HFFc6 (cell line): ENCODE measurements at regions not wholly inside any gene's neighbourhood (a gene's known extent, or its start where the extent isn't known, plus 50 kb on each side); places are given as distances from the start of the nearest gene placed in this dataset.

Experiments
- DNase-seq: peaks from one replicate; pipeline ENCODE4 v3.0.0-alpha.2; 2018
- H3K27ac Mint-ChIP-seq: 2 replicates; pipeline ENCODE4 v1.8.0; 2020; ENCODE audit warnings: mild to moderate bottlenecking, mixed read lengths
- H3K27me3 Mint-ChIP-seq: 2 replicates; pipeline ENCODE4 v1.8.0; 2021; ENCODE audit warnings: mild to moderate bottlenecking, moderate library complexity, mixed read lengths; ENCODE audit not compliant: insufficient read depth
- H3K36me3 Mint-ChIP-seq: 2 replicates; pipeline ENCODE4 v1.8.0; 2021; ENCODE audit warnings: low read depth, mixed read lengths
- H3K4me1 Mint-ChIP-seq: 2 replicates; pipeline ENCODE4 v1.8.0; 2020; ENCODE audit warnings: low read depth, mixed read lengths
- H3K4me3 Mint-ChIP-seq: 2 replicates; pipeline ENCODE4 v1.8.0; 2020; ENCODE audit warnings: mild to moderate bottlenecking, moderate library complexity, mixed read lengths
- H3K9me3 Mint-ChIP-seq: 2 replicates; pipeline ENCODE4 v1.8.0; 2020; ENCODE audit warnings: mild to moderate bottlenecking, mixed read lengths
- CTCF ChIP-seq: fragments of 200-600 bp; sonication (generic); IDR thresholded peaks from 2 replicates; pipeline ENCODE4 v1.5.0; 2021; ENCODE audit warnings: antibody characterized with exemption, mild to moderate bottlenecking

DNA sequence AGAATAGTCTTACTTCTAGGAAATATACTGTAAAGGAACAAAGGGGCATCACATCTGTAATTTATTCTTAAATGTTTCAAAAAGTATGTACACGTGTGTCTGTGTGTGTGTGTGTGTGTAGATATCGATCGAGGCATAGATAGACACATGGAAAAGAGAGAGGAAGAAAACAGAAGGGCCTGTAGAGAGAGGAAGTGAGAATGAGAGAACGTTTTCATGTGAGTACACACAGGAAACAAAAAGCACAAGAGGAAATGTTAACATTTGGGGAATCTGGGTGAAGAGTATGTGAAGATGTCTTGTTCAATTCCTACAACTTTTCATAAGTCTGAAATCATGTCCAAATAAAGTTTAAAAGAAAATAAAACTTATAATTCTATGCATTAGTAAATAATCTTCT, 286.5 kb upstream of the SORCS1 start:
- Mint-ChIP-seq H3K9me3 (peaks cover 11% of the 10 kb centered on the region), H3K27me3 (no peaks in the 10 kb centered on the region), H3K4me1 (no peaks in the 10 kb centered on the region), H3K4me3 (no peak overlapping the region), H3K27ac (no peak overlapping the region), H3K36me3 (no peaks in the 10 kb centered on the region)
- DNase-seq, result no peak
- no peak for TF ChIP-seq CTCF

GRCh38 chr10:107450056-107450455, 285.6 kb upstream of the SORCS1 start:
- Mint-ChIP-seq H3K9me3 (peaks cover 19% of the 10 kb centered on the region), H3K27ac (no peak overlapping the region), H3K4me3 (no peak overlapping the region), H3K36me3 (no peaks in the 10 kb centered on the region), H3K27me3 (no peaks in the 10 kb centered on the region), H3K4me1 (no peaks in the 10 kb centered on the region)
- DNase-seq, result no peak
- no peak for TF ChIP-seq CTCF

DNA sequence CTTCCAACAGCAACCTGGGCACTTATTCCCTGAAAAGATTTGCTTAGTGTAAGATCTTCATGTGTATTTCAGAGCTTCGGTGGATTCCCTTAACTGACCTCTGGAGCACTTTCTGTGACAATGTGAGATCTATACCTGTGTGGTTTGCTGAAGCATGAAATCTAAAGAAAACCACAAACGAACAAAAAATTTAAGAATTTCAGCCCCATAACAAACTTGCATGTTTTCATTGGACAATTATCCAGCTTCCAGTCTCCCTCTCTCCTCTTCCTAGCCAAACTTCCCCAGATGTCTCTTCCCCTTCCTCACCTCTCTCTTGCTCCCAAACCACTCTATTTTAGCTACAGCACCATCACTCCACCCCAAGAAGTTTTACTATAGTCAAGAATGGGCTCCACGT, 279.9 kb upstream of the SORCS1 start:
- Mint-ChIP-seq H3K36me3 (no peaks in the 10 kb centered on the region), H3K27me3 (no peaks in the 10 kb centered on the region), H3K4me3 (no peak overlapping the region), H3K4me1 (no peaks in the 10 kb centered on the region), H3K27ac (no peak overlapping the region), H3K9me3 (peaks cover 34% of the 10 kb centered on the region)
- DNase-seq, result no peak
- TF ChIP-seq CTCF, result no peak

DNA sequence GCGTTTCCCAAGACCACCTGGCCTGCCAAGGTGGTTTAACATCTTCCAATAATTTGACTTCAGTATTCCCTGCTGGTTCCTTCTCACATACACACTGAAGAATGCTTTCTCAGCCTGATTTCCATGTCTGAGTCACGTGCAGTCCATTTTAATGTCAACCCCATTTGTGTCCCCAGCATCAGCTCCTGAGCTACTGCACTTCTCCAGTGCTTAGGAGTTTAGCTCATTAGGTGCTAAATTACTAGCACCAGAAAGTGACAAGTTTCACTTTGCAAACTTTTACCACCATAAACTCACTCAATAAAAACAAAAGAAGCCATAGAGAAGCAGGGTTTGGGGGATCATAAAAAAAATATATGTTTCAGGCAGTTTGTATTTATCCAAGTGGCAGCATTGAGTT, 279.3 kb upstream of the SORCS1 start:
- TF ChIP-seq CTCF, result no peak
- Mint-ChIP-seq H3K36me3 (no peaks in the 10 kb centered on the region), H3K27ac (no peak overlapping the region), H3K9me3 (peaks cover 34% of the 10 kb centered on the region), H3K27me3 (no peaks in the 10 kb centered on the region), H3K4me1 (no peaks in the 10 kb centered on the region), H3K4me3 (no peak overlapping the region)
- no peak for DNase-seq

- Mint-ChIP-seq H3K36me3 (no peaks in the 10 kb centered on the region), H3K4me1 (no peaks in the 10 kb centered on the region), H3K27ac (no peak overlapping the region), H3K4me3 (no peak overlapping the region), H3K9me3 (peaks cover 35% of the 10 kb centered on the region), H3K27me3 (no peaks in the 10 kb centered on the region)
- no peak for TF ChIP-seq CTCF
- DNase-seq, result no peak
Observed at GRCh38 chr10:107443326-107443725, 278.8 kb upstream of the SORCS1 start.

GRCh38 chr10:107442035-107442505, 277.6 kb upstream of the SORCS1 start:
- no peak for TF ChIP-seq CTCF
- no peaks in the 10 kb centered on the region for H3K4me1 Mint-ChIP-seq
- peaks cover 34% of the 10 kb centered on the region for H3K9me3 Mint-ChIP-seq
- H3K36me3 Mint-ChIP-seq, result no peaks in the 10 kb centered on the region; the same call in 1 of the 2 replicates
- no peak overlapping the region for H3K27ac Mint-ChIP-seq
- no peak overlapping the region for H3K4me3 Mint-ChIP-seq
- no peak for DNase-seq
- H3K27me3 Mint-ChIP-seq, result no peaks in the 10 kb centered on the region
